ENCODE measurements at regions not wholly inside any gene's neighbourhood (a gene's known extent, or its start where the extent isn't known, plus 50 kb on each side); places are given as distances from the start of the nearest gene placed in this dataset.

GRCh38 chr1:232344791-232345399 is 285.0 kb downstream of the SIPA1L2 start:
- TF ChIP-seq GATA3 (IDR thresholded peaks at IDR 0.05; ENCODE audit: low read depth, low read length) (no peak), GATA2 (IDR thresholded peaks at IDR 0.05; ENCODE audit: low read depth, low read length) (no peak)

Data from SH-SY5Y (cell line).